Superior temporal gyrus (tissue), 1 donor: ENCODE measurements at regions not wholly inside any gene's neighbourhood (a gene's known extent, or its start where the extent isn't known, plus 50 kb on each side); places are given as distances from the start of the nearest gene placed in this dataset.
A peak's percentile ranks its signal among the peaks of the same experiment; 100 is the strongest.

ENCODE experiments used
- DNase-seq: peaks from one replicate; pipeline ENCODE4 v3.0.0-alpha.2; 2016; ENCODE audit errors: extremely low spot score

GRCh38 chr20:19807946-19808330, 49.9 kb downstream of the RIN2 start:
- DNase-seq: no peak

DNA sequence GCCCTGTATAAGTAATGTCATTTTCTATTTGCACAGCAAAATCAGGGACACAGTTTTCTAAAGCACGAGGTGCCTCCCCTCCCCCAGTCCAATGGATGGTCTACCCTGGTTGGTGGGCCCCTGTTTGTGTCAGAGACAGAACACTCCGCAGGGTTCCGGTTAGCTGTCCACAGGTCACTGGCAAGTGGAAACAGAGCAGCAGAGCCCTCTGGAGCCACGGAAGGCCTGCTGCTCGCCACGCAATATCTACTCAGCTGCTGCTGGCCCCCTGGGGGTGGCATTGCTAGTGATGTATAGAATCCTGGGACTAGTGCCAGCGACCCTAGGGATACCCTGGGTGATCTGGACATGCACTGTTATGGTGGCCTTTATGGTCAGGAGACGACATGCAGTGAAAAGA, 50.4 kb downstream of the RIN2 start:
- no peak for DNase-seq

DNA sequence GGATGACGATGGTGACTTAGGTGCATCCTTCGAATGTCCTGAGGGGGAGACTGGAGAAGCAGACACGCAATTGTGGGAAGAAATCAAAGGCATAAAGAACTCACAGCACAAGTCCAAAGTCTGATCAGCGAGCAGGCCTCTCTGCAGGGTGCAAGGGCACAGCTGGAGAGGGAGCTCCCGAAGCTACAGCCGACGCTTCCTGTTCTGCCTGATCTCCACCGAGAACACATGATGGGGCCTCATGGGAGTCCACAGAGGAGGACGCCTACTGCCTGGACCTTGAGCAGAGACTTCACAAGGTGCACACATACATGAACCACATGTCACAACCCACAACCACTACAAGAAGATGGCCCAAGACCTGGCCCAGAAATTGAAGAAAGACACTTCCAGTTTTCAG, 51.4 kb downstream of the RIN2 start:
- DNase-seq: no peak

GRCh38 chr20:19811231-19811630, 53.2 kb downstream of the RIN2 start:
- no peak for DNase-seq

GRCh38 chr20:19812056-19812455, 54.0 kb downstream of the RIN2 start:
- DNase-seq: no peak

DNA sequence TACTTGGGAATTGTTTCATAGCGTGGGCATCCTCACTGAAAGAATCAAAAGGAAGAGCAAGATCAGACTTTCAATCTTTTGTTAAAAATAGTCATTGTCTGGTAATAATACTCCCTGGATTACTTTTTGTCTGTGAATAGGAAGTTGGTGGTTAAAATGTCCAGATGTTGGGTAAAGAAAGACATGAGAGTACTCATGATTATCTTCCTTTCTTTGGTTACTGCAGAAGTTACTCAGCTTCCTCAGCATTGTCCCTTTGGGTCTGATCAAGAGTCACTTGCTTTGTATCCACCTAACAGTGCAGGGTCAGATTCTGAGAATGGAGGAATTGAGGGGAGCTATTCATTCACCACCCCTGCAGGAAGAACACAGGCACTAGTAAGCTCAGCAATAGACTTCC, 54.6 kb downstream of the RIN2 start:
- DNase-seq: no peak

GRCh38 chr20:19813846-19814640, 56.0 kb downstream of the RIN2 start:
- peak; percentile 55 for DNase-seq

DNA sequence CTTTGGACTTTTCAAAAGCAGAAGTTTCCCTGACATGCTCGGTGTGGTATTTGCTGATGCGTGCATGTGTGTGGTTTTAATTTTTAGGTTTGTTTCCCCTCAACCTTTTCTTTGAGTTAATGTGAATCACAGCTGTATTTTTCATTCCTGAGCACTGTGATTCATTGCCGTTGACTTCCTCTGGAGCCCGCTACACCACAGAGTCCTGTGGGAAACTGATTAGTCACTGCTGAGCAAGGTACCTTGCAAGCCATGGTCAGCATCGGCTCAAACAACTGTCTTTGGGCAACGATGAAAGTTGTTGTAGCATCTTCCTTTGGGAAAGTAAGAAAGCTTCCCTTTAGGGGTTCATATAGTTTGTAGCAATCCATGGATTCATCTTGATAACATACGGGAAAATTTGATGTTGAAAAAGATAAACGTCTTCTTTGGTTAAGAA, 57.5 kb downstream of the RIN2 start:
- DNase-seq: no peak

DNA sequence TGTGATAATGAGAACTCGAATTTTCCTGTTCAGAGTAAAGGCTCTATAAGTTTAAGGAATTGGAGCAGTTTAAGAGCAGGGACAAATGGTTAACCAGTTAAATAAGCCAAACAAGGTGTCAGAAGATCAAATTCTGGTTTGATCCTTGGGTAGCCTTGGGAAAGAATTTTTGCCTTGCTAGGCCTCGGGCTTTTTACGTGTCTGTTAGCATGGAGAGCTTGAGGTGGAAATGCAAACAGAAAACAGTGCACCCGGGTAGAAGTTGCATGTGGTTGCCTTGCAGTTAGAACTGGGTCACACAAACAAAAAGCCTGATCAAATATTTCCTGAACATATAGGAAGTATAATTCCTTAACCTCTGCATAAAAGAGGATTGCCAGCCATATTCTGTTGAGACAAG, 58.3 kb downstream of the RIN2 start:
- DNase-seq: no peak

DNA sequence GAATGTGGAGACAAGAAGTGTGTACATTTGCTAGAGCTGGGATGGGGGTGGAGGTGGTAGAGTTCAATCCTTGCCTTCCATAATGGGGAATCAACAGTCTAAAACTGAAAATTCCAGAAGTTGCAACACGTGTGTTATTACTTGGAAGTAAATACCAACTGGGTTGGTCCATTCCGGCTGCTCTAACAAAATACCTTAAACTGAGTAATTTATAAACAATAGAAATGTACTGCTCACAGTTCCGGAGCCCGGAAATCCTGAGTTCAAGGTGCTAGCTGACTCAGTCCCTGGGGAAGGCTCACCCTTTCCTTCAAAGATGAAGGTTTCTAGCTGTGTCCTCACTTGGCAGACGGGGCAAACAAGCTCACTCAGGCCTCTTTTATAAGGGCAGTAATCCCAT, 59.0 kb downstream of the RIN2 start:
- no peak for DNase-seq

DNA sequence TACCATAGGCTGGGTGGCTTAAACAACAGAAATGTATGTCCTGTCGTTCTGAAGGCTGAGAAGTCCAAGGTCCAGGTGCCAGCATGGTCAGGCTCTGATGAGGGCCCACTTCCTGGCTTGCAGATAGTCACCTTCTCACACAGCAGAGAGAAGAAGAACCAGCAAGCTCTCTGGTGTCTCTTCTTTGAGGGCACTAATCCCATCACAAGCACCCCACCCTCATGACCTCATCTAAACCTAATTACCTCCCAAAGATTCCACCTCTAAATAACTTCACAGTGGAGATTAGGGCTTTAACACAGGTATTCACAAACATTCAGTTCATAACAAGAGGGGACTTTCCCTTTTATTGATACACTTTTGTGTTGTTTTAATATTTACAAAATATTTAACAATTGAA, 61.1 kb downstream of the RIN2 start:
- no peak for DNase-seq

- no peak for DNase-seq
Measured at GRCh38 chr20:19820555-19821211, 62.6 kb downstream of the RIN2 start.

DNA sequence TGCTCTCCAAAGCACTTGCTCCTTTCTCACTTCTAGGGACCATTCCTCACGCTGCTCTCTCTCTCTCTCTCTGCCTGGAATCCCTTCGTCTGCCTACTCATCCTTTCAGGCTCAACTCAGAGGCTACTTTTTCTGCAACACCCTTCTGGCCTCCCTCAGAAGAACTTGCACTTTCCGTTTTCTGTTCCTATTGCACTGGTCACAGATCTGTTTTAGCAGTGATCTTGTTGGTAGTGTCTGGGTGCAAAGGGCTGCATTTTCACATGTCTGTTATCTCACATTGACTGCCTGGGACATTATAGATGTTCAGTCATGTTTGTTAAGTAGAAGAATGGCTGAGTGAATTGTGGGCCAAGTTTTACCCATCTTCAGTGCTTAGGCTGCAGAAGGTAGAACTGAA, 63.5 kb downstream of the RIN2 start:
- no peak for DNase-seq

DNA sequence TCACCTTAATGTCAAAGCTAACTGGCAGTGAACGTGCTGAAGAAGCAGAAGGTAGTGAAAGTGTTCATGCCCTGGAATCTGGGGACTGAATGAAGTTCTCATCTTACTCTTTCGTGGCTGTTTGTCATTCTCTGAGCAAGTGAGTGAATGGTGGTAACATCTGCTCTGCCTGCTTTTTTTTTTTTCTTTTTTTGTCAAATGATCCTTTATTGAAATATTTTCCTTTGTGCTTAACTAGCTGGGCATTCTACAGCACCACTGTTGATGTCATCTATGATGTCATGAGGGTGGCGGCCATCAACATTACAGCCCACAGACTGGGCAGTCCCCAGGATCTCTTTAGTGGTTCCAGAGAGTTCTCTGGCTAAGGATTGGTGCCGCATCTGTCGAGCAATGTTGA, 65.2 kb downstream of the RIN2 start:
- no peak for DNase-seq

DNA sequence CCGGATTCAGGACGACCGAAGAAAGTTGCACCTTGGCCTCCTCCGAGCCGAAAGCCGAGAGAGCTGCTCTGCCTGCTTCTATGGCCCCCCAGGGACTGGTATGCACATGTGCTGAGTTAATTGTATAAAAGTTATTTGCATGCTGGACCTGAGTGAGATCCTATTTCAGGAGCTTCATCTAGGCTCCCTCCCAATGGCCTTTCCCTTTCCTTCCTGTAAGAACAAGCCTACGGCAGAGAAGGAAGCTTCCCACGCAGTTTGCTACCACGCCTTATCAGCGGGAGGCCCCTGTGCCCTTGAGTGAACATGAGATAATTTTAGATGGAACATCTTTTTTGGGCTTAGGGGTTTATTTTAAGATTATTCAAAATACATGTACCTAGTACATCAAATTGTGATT, 65.9 kb downstream of the RIN2 start:
- DNase-seq: no peak

- no peak for DNase-seq
Measured at GRCh38 chr20:19824861-19825260, 66.8 kb downstream of the RIN2 start.

DNA sequence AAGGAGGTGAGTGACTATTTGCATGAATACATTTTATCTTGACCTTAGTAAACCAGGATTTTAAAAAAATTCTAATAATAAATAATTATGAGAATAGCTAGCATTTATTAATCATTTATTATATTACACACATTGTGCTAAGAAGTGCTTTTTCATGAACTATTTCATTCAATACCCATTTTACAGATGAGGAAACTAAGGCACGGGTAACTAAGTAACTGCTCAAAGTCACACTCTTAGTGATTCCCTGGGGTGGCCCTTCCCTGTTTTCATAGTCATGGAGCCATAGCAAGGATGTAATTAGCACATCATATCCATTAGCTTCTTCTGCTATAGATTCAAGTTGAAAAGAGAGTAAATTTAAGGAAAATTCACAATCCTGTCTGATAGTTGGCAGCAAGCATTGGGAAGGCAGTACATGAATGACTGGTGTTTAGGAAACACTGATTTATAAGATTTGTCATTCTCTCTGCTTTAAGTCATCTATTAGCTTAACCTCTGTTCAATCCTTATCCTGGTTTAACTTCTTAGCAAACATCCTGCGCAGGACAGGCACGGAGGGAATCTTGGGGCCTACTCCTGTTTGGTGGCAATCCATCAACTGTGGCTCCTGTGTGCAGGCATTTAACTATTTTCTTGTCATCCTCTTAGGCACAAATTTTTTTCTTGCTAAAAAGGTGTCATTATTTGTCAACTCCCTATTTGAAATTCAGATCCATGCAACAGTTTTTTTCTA, 68.3 kb downstream of the RIN2 start:
- DNase-seq: no peak

DNA sequence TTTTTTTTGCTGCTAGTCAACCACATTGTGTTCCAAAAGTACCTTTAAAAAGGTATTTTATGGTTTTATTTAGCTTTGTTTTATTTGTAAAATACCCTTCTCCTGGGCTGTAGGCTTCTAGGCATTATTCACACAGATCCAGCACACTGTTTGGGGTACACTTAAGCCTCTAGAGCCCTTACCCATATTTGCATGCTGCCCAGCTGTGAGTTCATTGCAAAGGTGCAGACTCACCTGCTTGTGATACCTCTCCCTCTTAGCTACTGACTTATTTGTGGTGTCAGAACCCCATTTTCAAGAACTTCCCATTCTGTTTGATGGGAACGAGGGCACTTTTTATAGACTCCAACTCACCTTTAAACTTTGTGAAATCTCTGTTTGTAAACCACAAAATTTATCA, 69.8 kb downstream of the RIN2 start:
- no peak for DNase-seq

- DNase-seq: peak; percentile 55
Measured at GRCh38 chr20:19828232-19828631, 70.2 kb downstream of the RIN2 start.

GRCh38 chr20:19830211-19830785, 72.2 kb downstream of the RIN2 start:
- DNase-seq: no peak

GRCh38 chr20:19832875-19833274, 74.8 kb downstream of the RIN2 start:
- DNase-seq: no peak

DNA sequence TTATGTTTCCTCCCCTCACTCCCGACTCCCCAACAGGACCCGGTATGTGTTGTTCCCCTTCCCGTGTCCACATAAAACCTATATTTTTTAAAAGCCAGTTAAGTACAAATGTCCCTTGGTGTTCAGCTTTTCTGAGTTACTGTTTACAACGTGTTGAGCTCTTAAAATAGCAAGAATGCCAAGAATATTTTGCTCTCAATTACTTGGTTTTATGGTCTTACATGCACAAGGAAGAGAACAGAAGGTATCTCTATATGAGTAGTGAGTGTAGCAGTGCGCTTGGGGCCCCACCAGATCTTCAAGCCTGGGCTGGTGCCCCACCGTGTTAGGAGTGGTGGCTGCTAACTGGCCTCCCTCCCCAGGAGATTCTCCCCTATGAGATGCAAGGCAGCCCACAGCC, 75.3 kb downstream of the RIN2 start:
- no peak for DNase-seq

DNA sequence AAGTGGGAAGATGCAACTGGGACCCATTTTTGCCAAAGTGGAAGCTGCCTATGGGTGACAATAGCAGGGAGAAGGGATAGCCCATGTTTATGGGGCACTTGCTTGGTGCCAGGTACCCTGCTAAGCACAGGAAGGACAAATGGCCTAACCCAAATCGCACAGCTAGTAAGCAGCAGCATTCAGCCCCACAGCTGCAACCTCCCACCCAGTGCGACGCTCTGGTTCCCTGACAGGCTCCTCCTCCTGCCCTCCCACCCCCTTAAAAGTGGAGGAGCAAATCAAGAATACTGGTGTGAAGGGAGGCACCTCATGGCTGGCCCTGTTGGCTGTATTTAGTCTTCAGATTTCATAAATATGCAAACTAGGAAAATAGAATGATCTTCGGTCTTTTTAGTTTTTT, 76.2 kb downstream of the RIN2 start:
- DNase-seq: no peak
